Endothelial cell of umbilical vein (primary cell): ENCODE measurements at regions not wholly inside any gene's neighbourhood (a gene's known extent, or its start where the extent isn't known, plus 50 kb on each side); places are given as distances from the start of the nearest gene placed in this dataset.

Experiments used
- BruUV-seq: library from RNA; stranded (reverse); fragments of 400-500 nt; replicated peaks from 2 replicates; lab custom pipeline; 2021; lab: Mats Ljungman, UMichigan
- CTCF ChIA-PET: fragments of 300-600, 350-600 bp; sonication (Branson Sonifier 250); formaldehyde crosslinking; loops from one replicate; lab custom pipeline; 2021; ENCODE audit warnings: antibody characterized with exemption, inconsistent platforms; lab: Charles Lee
- POLR2A ChIA-PET: fragments of 300-600, 350-600 bp; sonication (Branson Sonifier 250); formaldehyde crosslinking; loops from one replicate; lab custom pipeline; 2021; ENCODE audit warnings: antibody characterized with exemption, inconsistent platforms; lab: Charles Lee
- DNase-seq: peaks from one replicate; pipeline ENCODE4 v3.0.0-alpha.2; 2011; ENCODE audit warnings: low read depth, low spot score
- FAIRE-seq: peaks from 2 replicates; lab custom pipeline; 2011; peaks lifted over from hg19 to GRCh38; lab: Jason Lieb, UNC
- H2AFZ ChIP-seq: 2 replicates; pipeline ENCODE4 v1.6.0; 2012; ENCODE audit warnings: low read depth, low read length, control low read depth, inconsistent platforms
- H3K27ac ChIP-seq: 2 replicates; pipeline ENCODE4 v1.5.1; 2011; ENCODE audit warnings: low read depth, mild to moderate bottlenecking, control low read depth, low read length, moderate library complexity; ENCODE audit not compliant: insufficient read depth
- H3K27me3 ChIP-seq, 2 experiments: 2 replicates each; pipeline versions ENCODE4 v1.6.0 to v1.6.1; 2011; ENCODE audit warnings: low read length in 2 of 2, mixed read lengths in 1 of 2; ENCODE audit not compliant: control insufficient read depth in 2 of 2, insufficient read depth in 2 of 2
- H3K36me3 ChIP-seq, 2 experiments: 2 replicates in 1 of 2; 3 replicates in 1 of 2; pipeline ENCODE4 v1.5.1; 2011; ENCODE audit warnings: low read length in 2 of 2, mild to moderate bottlenecking in 1 of 2, moderate library complexity in 1 of 2; ENCODE audit not compliant: control insufficient read depth in 2 of 2, insufficient read depth in 2 of 2; ENCODE audit errors: extremely low read depth in 1 of 2
- H3K4me1 ChIP-seq: 3 replicates; pipeline ENCODE4 v1.5.1; 2011; ENCODE audit warnings: mild to moderate bottlenecking, low read length; ENCODE audit not compliant: control insufficient read depth, insufficient read depth; ENCODE audit errors: extremely low read depth
- H3K4me2 ChIP-seq: 2 replicates; pipeline ENCODE4 v1.6.1; 2011; ENCODE audit warnings: low read length, control low read depth, mixed read lengths; ENCODE audit not compliant: insufficient read depth
- H3K4me3 ChIP-seq, 3 experiments: fragments of 200-600 bp in 1 of 3; sonication (generic), shearing (Covaris generic) in 1 of 3; replicated peaks in 1 of 3; 2 replicates each; pipeline ENCODE4 v1.5.1; 2011 to 2016; ENCODE audit warnings: control low read depth in 3 of 3, low read length in 3 of 3, mild to moderate bottlenecking in 2 of 3, inconsistent platforms in 1 of 3, low read depth in 1 of 3, moderate library complexity in 1 of 3; ENCODE audit not compliant: insufficient read depth in 1 of 3
- H3K79me2 ChIP-seq: 2 replicates; pipeline ENCODE4 v1.6.0; 2012; ENCODE audit warnings: low read length, inconsistent platforms; ENCODE audit not compliant: control insufficient read depth, insufficient read depth
- H3K9ac ChIP-seq: replicated peaks from 2 replicates; pipeline ENCODE3; 2011; ENCODE audit warnings: low read length, control low read depth; ENCODE audit not compliant: insufficient read depth; ENCODE audit errors: extremely low read depth
- H3K9me1 ChIP-seq: replicated peaks from 3 replicates; pipeline ENCODE4 v1.6.0; 2011; ENCODE audit warnings: mild to moderate bottlenecking, low read length; ENCODE audit not compliant: control insufficient read depth, insufficient read depth; ENCODE audit errors: extremely low read depth
- H3K9me3 ChIP-seq: replicated peaks from 2 replicates; pipeline ENCODE4 v1.5.1; 2012; ENCODE audit warnings: low read length, inconsistent platforms; ENCODE audit not compliant: control insufficient read depth, insufficient read depth
- H4K20me1 ChIP-seq: replicated peaks from 2 replicates; pipeline ENCODE3; 2011; ENCODE audit warnings: mild to moderate bottlenecking, low read length; ENCODE audit not compliant: control insufficient read depth, insufficient read depth; ENCODE audit errors: extremely low read depth
- EZH2 ChIP-seq: IDR thresholded peaks from 2 replicates; pipeline ENCODE4 v1.6.1; 2012; ENCODE audit warnings: borderline replicate concordance, low read depth, mild to moderate bottlenecking, moderate library complexity, low read length, inconsistent platforms; ENCODE audit not compliant: severe bottlenecking
- FOS ChIP-seq: IDR thresholded peaks from 2 replicates; pipeline ENCODE4 v1.6.1; 2011; ENCODE audit warnings: mild to moderate bottlenecking, low read length, moderate library complexity, borderline replicate concordance; ENCODE audit not compliant: insufficient read depth
- GATA2 ChIP-seq: IDR thresholded peaks from 2 replicates; pipeline ENCODE4 v1.7.0; 2011; ENCODE audit warnings: low read depth, mild to moderate bottlenecking, moderate library complexity, mixed read lengths, low read length; ENCODE audit not compliant: insufficient read length, insufficient read depth
- JUN ChIP-seq: IDR thresholded peaks from 2 replicates; pipeline ENCODE4 v1.6.1; 2011; ENCODE audit warnings: borderline replicate concordance, low read depth; ENCODE audit not compliant: insufficient read length, insufficient read depth
- MYC ChIP-seq: IDR thresholded peaks from one replicate; pipeline ENCODE4 v1.6.1; 2011; ENCODE audit warnings: mild to moderate bottlenecking, low read depth, low read length
- POLR2A ChIP-seq: IDR thresholded peaks from 2 replicates; pipeline ENCODE4 v1.6.1; 2012; ENCODE audit warnings: low read depth, mild to moderate bottlenecking, control low read depth, low read length
- POLR2AphosphoS5 ChIP-seq: IDR thresholded peaks from 2 replicates; pipeline ENCODE4 v1.6.1; 2012; ENCODE audit warnings: low read depth, mild to moderate bottlenecking, control low read depth, low read length, moderate library complexity; ENCODE audit not compliant: insufficient read depth
- dilution Hi-C: fragments of 300-500 bp; cut with MboI; formaldehyde crosslinking; loops from one replicate; pipeline ENCODE4 v1.15.0; 2019; ENCODE audit warnings: low sequenced_read_pairs; ENCODE audit not compliant: extremely low pct_ligation_motif_present
- intact Hi-C: fragments of 100-400 bp; cut with micrococcal nuclease; formaldehyde crosslinking; loops from one replicate; pipeline ENCODE4 v1.10.0; 2022
- TF ChIP-seq, protein P1 (sequence below), 2 donors: IDR thresholded peaks; 1 replicate in 1 of 2; 2 replicates in 1 of 2; pipeline ENCODE4 v1.5.1; 2011; ENCODE audit warnings: low read length in 2 of 2, mild to moderate bottlenecking in 2 of 2, moderate library complexity in 2 of 2, control low read depth in 1 of 2, inconsistent platforms in 1 of 2, low read depth in 1 of 2; ENCODE audit not compliant: insufficient read depth in 1 of 2; ENCODE audit errors: extremely low read depth in 1 of 2
- TF ChIP-seq, protein P2 (sequence below): IDR thresholded peaks from 2 replicates; pipeline ENCODE4 v1.6.1; 2011; ENCODE audit not compliant: insufficient read depth, insufficient read length

DNA sequence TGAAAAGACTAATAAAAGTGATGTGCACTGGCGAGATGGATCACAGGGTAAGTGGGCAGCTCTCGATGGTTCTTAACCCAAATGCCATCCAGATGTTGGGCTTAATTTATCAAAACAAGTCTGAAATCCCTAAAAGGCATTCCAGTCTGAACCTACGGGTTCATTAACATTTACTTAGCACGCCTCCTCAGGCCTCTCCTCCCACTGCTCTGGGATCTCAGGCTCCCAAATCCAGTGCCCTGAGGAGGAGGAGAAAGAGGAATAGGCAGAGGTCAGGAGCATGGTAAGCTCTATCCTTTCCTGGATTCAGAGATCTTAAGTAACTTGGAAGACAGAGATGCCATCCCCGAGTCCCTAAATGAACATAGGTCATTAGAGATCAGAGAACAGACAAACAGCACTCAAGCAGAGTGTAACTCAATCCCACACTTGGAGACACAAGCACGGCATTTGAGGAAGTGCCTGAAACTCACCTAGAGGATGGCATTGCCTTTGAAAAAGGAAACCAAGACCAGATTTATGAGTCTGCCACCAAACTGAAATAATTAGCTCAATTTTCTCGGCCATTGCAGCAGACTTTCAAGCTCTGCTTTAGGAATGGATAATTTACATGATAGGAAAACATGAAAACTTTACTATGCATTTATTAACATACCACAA lies 140.9 kb downstream of the CXCL12 start:
- FAIRE-seq = no peak
- TF ChIP-seq FOS = no peak
- no peaks in the 10 kb centered on the region for H3K27me3 ChIP-seq
- ChIA-PET CTCF (no interaction called here), POLR2A (no interaction called here)
- H4K20me1 ChIP-seq = no peaks in the 10 kb centered on the region
- no peak overlapping the region for H3K4me2 ChIP-seq
- H2AFZ ChIP-seq = no peak overlapping the region
- dilution Hi-C loops = no loop called here
- H3K36me3 ChIP-seq = no peaks in the 10 kb centered on the region
- H3K9me1 ChIP-seq = no peaks in the 10 kb centered on the region
- H3K27ac ChIP-seq = no peak overlapping the region
- no peak overlapping the region for H3K4me3 ChIP-seq
- H3K9ac ChIP-seq = no peak overlapping the region
- H3K4me1 ChIP-seq = no peaks in the 10 kb centered on the region
- H3K79me2 ChIP-seq = no peaks in the 10 kb centered on the region
- intact Hi-C loops = no loop called here
- no peak for DNase-seq
- H3K9me3 ChIP-seq = peaks cover 2% of the 10 kb centered on the region
- BruUV-seq = no TSS peak

DNA sequence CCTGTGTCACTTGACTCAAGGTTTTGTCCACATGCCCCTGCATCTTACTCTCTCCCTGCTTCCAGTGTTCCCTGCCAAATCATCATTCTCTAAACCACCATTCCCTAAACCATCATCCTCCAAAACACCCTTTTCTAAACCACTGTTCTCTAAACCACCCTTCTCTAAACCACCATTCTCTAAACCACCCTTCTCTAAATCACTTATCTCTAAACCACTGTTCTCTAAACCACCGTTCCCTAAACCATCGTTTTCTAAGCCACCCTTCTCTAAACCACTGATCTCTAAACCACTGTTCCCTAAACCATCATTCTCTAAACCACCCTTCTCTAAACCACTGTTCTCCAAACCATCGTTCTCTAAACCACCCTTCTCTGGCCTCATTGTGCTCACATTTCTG lies 142.1 kb downstream of the CXCL12 start:
- Histone ChIP-seq H3K4me1 (no peaks in the 10 kb centered on the region), H3K9ac (no peak overlapping the region), H3K27me3 (no peaks in the 10 kb centered on the region), H3K79me2 (no peaks in the 10 kb centered on the region), H4K20me1 (no peaks in the 10 kb centered on the region), H3K4me3 (no peak overlapping the region), H2AFZ (no peak overlapping the region), H3K9me3 (peaks cover 2% of the 10 kb centered on the region), H3K4me2 (no peak overlapping the region), H3K36me3 (no peaks in the 10 kb centered on the region), H3K9me1 (no peaks in the 10 kb centered on the region), H3K27ac (no peak overlapping the region)
- DNase-seq (no peak), FAIRE-seq (no peak)
- no TSS peak for BruUV-seq
- dilution Hi-C loops (no loop called here), intact Hi-C loops (no loop called here)
- TF ChIP-seq FOS (no peak), EZH2 (no peak), GATA2 (no peak), JUN (no peak), POLR2A (no peak), MYC (no peak), POLR2AphosphoS5 (no peak)
- TF ChIP-seq, protein P1, sequence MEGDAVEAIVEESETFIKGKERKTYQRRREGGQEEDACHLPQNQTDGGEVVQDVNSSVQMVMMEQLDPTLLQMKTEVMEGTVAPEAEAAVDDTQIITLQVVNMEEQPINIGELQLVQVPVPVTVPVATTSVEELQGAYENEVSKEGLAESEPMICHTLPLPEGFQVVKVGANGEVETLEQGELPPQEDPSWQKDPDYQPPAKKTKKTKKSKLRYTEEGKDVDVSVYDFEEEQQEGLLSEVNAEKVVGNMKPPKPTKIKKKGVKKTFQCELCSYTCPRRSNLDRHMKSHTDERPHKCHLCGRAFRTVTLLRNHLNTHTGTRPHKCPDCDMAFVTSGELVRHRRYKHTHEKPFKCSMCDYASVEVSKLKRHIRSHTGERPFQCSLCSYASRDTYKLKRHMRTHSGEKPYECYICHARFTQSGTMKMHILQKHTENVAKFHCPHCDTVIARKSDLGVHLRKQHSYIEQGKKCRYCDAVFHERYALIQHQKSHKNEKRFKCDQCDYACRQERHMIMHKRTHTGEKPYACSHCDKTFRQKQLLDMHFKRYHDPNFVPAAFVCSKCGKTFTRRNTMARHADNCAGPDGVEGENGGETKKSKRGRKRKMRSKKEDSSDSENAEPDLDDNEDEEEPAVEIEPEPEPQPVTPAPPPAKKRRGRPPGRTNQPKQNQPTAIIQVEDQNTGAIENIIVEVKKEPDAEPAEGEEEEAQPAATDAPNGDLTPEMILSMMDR (IDR thresholded peaks at IDR 0.05; ENCODE audit: extremely low read depth in 1 of 2, insufficient read depth in 1 of 2, low read depth in 1 of 2, low read length in 2 of 2) = no peak
- TF ChIP-seq, protein P2, sequence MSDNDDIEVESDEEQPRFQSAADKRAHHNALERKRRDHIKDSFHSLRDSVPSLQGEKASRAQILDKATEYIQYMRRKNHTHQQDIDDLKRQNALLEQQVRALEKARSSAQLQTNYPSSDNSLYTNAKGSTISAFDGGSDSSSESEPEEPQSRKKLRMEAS = no peak
- ChIA-PET POLR2A (no interaction called here), CTCF (no interaction called here)
